AG04450 (cell line): ENCODE measurements at regions not wholly inside any gene's neighbourhood (a gene's known extent, or its start where the extent isn't known, plus 50 kb on each side); places are given as distances from the start of the nearest gene placed in this dataset.

Experiments
- CTCF ChIA-PET: fragments of 300-600, 350-600 bp; formaldehyde crosslinking; extraction: SDS; loops from one replicate; lab custom pipeline; 2022; ENCODE audit warnings: antibody characterized with exemption, inconsistent platforms; lab: Charles Lee
- POLR2A ChIA-PET: fragments of 350-600 bp; formaldehyde crosslinking; extraction: SDS; loops from one replicate; lab custom pipeline; 2021; ENCODE audit warnings: antibody characterized with exemption, inconsistent platforms; lab: Yijun Ruan, JAX
- DNase-seq: peaks from one replicate; pipeline ENCODE4 v3.0.0-alpha.2; 2011; ENCODE audit warnings: low read depth, low spot score
- H3K27ac ChIP-seq: one replicate; pipeline ENCODE4 v1.5.1; 2012; ENCODE audit warnings: low read depth, low read length, control low read depth
- H3K27me3 ChIP-seq: one replicate; pipeline ENCODE4 v1.6.0; 2012; ENCODE audit warnings: low read length; ENCODE audit not compliant: control insufficient read depth, insufficient read depth
- H3K4me3 ChIP-seq: 2 replicates; pipeline ENCODE4 v1.5.1; 2011; ENCODE audit warnings: mild to moderate bottlenecking, low read depth, low read length, control low read depth
- H3K9me3 ChIP-seq: 2 replicates; pipeline ENCODE4 v1.5.1; 2012; ENCODE audit warnings: low read length; ENCODE audit not compliant: control insufficient read depth, insufficient read depth
- CTCF ChIP-seq: IDR thresholded peaks from 2 replicates; pipeline ENCODE4 v1.5.1; 2011; ENCODE audit warnings: low read depth, low read length, control low read depth, inconsistent platforms

GRCh38 chr16:77488652-77489051 is 53.8 kb upstream of the ADAMTS18 start:
- POLR2A ChIA-PET, result no interaction called here

DNA sequence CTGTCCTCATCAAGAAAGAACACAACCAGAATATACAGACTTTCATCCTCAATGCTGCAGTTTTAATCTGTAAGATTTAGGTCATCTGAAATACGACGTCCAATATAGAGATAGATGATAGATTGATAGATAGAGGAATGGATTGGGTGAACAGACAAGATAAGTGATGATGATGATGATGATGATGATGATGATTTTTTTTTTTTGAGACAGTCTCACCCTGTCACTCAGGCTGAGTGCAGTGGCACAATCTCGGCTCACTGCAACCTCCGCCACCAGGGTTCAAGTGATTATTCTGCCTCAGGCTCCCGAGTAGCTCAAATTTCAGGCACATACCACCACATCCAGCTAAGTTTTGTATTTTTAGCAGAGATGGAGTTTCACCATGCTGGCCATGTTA is 56.3 kb upstream of the ADAMTS18 start:
- no peak for TF ChIP-seq CTCF
- ChIA-PET POLR2A (no interaction called here), CTCF (no interaction called here)
- Histone ChIP-seq H3K9me3 (no peaks in the 10 kb centered on the region), H3K27ac (no peak overlapping the region), H3K27me3 (no peaks in the 10 kb centered on the region), H3K4me3 (no peak overlapping the region)
- no peak for DNase-seq

More at GRCh38 chr16:77488652-77489051, 53.8 kb upstream of the ADAMTS18 start:
- H3K27ac ChIP-seq, result no peak overlapping the region
- no peaks in the 10 kb centered on the region for H3K27me3 ChIP-seq
- no peak for TF ChIP-seq CTCF
- DNase-seq, result no peak
- H3K4me3 ChIP-seq, result no peak overlapping the region
- CTCF ChIA-PET, result no interaction called here
- H3K9me3 ChIP-seq, result no peaks in the 10 kb centered on the region

DNA sequence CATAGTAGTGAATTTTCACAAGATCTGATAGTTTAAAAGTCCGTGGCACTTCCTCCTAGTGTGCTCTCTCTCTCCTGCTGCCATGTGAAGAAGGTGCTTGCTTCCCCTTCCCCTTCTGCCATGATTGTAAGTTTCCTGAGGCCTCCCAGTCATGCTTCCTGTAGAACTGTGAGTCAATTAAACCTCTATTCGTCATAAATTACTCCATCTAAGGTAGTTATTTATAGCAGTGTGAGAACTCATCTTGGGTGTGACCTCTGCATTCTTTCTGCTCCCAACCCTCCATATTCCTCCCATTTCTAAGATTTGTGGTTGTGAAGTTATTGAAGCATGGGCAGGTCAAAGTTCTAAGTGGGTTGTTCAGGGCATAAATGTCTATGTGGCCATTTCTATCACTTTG is 62.1 kb upstream of the ADAMTS18 start:
- H3K27ac ChIP-seq, result no peak overlapping the region
- no peaks in the 10 kb centered on the region for H3K9me3 ChIP-seq
- TF ChIP-seq CTCF, result no peak
- no peaks in the 10 kb centered on the region for H3K27me3 ChIP-seq
- H3K4me3 ChIP-seq, result no peak overlapping the region
- no peak for DNase-seq
- ChIA-PET CTCF (no interaction called here), POLR2A (no interaction called here)

DNA sequence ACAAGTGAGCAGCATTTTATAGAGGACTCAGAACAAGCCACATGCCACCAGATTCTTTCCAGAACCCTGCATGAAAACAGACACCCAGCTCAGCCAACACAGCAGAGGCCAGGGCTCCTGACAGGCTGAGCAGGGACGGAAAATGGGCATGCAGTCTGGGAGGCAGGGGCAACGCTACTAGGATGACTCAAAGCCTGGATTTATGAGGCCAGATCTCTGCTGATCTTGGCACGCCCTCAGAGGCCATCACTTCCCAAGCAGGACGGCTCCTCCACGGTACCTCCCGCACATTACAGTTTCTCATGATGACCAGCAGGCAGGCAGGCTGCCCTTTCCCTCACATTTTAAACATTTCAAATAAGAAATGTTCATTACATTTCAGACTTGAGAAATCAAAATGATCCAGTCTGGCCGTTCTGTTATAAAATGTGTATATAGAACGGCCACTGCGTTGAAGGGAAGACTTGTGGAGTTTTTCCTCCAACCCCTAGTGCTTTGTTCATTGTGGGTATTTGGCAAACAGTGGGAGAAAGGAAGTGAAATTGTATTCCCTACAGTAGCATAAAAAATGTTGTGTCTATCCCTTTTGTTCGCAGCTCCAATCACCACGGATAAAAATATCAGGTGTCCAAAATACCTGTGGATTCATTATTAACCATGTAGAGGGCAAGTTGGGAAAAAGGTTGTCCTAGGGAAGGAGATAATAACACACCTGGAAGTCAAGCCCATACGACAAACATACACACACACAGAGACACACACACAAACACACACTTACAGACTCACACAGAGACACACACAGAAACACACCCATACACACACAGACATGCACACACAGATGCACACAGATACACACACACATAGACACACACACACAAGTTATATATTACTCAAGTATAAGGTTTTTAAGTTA is 64.8 kb upstream of the ADAMTS18 start:
- no peak overlapping the region for H3K27ac ChIP-seq
- ChIA-PET CTCF (no interaction called here), POLR2A (no interaction called here)
- DNase-seq, result no peak
- no peak overlapping the region for H3K4me3 ChIP-seq
- no peaks in the 10 kb centered on the region for H3K9me3 ChIP-seq
- no peak for TF ChIP-seq CTCF
- no peaks in the 10 kb centered on the region for H3K27me3 ChIP-seq

DNA sequence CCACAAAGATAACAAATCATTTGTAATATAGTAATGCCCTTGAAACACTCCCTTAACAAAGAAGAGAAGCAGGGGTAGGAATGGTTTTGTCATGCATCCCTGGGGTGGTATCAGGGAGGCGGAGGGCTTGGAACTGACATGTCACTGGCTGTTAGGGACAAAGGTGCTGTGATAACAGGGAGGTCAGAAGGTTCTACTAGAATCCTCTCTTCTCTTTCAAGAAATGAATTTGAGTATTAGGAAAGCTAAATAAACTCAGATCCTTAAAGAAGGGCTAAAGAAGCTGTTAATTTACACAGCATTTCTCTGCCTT is 65.4 kb upstream of the ADAMTS18 start:
- CTCF ChIA-PET, result no interaction called here

More for the DNA sequence above, 65.4 kb upstream of the ADAMTS18 start:
- Histone ChIP-seq H3K27ac (no peak overlapping the region), H3K9me3 (no peaks in the 10 kb centered on the region), H3K27me3 (no peaks in the 10 kb centered on the region), H3K4me3 (no peak overlapping the region)
- POLR2A ChIA-PET, result no interaction called here
- DNase-seq, result no peak
- no peak for TF ChIP-seq CTCF
